DMS153 treated with DMSO at 0.1 percent for 48 hours (cell line): ENCODE measurements at regions not wholly inside any gene's neighbourhood (a gene's known extent, or its start where the extent isn't known, plus 50 kb on each side); places are given as distances from the start of the nearest gene placed in this dataset.

Source experiments
- DNase-seq: peaks from one replicate; lab custom pipeline; 2025; ENCODE audit not compliant: unreplicated experiment; lab: John Stamatoyannopoulos, UW

GRCh38 chr18:73261243-73261642 is 393.5 kb upstream of the NETO1 start:
- no peak for DNase-seq

GRCh38 chr18:73258375-73259087 is 390.7 kb upstream of the NETO1 start:
- DNase-seq = no peak

GRCh38 chr18:73254564-73254963 is 386.8 kb upstream of the NETO1 start:
- no peak for DNase-seq

GRCh38 chr18:73249030-73249429 is 381.2 kb upstream of the NETO1 start:
- DNase-seq = no peak

DNA sequence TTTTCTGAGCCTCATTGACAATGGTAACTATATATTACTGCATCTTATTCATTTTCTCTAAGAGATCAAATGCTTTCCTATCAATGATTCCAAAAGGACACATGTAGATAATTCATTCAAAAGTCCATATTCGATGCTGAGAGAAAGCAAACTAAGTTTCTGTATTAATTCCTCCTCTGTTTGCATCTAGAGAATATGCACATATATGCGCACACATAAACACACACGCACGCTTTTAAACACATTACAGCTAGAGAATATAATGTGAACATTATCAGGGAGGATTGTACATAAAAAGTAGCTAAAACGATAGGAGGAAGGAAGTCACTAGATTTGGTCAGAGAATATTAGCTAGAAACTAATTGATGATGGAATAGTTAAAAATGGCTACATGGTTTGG is 379.0 kb upstream of the NETO1 start:
- no peak for DNase-seq

DNA sequence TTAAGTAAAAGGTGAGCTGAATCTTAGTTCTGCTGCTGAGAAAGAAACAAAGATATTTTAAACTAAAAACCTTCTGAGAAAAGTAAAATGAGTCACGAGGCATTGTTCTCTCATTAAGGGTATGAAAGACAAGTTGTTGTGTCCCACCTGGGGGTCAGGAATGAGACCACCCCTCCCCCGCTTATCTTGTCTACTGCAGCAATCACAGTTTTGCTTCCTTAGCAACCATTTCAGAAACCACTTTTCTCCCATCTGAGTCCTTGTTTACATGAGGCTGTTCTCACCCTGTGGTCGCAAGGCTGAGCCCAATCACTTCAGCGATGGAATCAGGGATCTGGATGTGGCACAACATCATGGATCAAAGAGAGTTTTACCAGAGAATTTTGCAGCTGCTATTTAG is 377.6 kb upstream of the NETO1 start:
- DNase-seq = no peak

- DNase-seq = no peak
These were observed 376.6 kb upstream of the NETO1 start for GRCh38 chr18:73244401-73244800.

DNA sequence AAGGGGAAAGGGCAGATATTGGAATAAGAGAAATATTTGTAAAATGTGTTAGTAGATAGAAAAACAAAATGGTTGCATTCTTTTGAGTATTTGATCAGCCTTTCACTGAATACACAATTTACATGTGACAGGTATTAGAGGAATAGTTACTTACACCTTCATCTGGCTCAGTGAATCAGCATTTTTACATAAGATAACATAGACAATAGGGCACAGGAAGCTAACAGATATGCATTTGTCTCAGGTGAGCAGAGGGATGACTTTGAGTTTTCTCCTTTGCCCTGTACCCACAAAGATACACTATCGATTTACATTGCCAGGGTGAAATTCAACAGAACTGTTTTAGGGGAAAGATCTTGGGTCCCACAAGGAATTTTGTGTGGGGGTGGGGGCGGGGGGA is 373.1 kb upstream of the NETO1 start:
- DNase-seq = no peak

DNA sequence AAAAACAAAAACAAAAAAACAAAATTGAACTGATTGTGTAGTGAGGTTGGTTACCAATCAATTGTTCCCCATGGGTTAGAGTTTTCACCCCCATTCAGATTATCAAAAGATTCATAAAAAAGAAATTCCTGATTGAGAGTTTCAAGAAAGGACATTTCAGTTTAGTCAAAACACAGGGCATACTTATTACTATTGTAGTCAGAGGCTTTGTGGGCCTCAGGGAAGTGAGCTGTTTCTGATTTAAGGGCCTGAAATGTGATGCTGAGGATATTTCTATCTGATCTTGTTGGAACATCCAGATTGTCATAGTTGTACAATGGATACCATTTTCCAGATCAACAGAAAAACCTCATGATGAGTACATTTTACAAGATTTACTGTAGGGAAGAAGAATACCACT is 368.1 kb upstream of the NETO1 start:
- DNase-seq = no peak

DNA sequence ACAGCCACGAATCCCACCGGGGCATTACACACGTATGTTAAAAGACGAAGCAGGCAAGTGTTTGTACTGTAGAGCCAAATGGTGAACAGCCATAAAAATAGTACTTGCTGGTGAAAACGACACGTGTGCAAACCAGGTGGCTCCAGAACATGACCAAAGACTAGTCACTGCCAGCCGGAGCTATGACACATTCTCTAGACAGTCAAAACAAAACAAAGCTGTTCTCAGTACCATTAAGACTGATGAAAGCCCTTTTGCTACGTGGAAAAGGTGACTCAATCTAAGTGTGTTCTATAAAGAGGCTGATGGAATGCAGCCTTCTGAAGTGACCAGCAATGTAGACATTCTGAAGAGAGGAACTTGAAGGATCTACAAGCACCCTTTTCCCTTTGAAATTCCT is 367.7 kb upstream of the NETO1 start:
- DNase-seq = no peak

- DNase-seq = no peak
These were observed 365.1 kb upstream of the NETO1 start for GRCh38 chr18:73232933-73233332.

DNA sequence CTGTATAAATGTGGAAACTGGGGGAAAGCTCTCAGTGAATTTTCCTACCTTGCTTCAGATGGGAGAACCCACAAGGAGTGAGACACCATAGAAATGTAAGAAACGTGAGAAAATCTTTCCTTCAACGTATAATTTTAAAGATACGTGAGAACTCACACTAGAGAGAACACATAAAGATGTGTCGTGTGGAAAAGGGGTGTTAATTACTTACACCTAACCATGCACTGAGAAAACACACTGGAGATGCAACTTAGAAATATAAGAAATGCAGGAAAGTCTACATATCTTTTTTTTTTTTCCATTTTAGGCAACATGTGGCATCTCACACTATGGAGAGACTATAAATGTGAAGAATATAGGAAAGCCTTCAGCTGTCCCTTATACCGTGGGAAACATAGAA is 352.9 kb upstream of the NETO1 start:
- DNase-seq = no peak

- DNase-seq = no peak
These were observed 350.5 kb upstream of the NETO1 start for GRCh38 chr18:73218293-73218692.

- no peak for DNase-seq
These were observed 347.2 kb upstream of the NETO1 start for GRCh38 chr18:73214970-73215369.

GRCh38 chr18:73212442-73212841 is 344.7 kb upstream of the NETO1 start:
- no peak for DNase-seq

DNA sequence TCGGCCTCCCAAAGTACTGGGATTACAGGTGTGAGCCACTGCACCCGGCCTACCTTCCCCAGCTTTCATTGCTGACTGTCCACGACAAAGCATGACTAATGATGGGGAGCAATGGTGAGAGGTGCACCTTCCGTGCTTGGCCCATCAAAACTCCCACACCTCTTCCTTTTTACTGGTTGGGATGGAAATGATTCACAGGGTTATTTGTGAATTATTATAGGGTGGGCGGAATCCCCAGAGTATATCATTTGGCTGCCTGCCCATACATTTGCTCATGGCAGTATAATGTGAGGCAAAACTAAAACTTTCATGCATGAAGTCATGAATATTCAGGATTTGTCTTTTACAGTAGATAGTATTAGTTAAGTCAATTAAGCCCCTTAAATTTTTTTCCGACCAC is 334.2 kb upstream of the NETO1 start:
- DNase-seq = no peak

DNA sequence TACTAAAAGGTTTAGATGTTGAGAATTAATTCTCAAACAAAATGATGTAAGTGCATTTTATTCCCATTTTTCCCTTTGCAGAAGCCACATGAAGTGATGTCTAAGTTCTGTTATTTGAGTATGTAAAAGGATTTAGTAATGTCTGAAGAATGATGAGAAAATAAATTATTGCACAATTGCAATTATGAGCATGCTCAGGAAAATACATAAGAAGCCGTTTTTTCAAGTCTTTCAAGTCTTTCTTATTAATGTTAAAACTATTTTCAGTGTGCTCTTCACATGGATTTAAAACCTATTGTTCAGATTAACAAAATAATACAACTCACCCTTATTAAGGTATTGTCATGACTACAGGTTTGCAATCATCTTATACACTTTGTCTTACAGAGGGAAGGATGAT is 331.4 kb upstream of the NETO1 start:
- DNase-seq = no peak

GRCh38 chr18:73189718-73190117 is 321.9 kb upstream of the NETO1 start:
- no peak for DNase-seq

- DNase-seq = no peak
These were observed 300.4 kb upstream of the NETO1 start for GRCh38 chr18:73168236-73168635.

- no peak for DNase-seq
These were observed 296.6 kb upstream of the NETO1 start for GRCh38 chr18:73164430-73164829.

GRCh38 chr18:73163236-73163635 is 295.4 kb upstream of the NETO1 start:
- DNase-seq = no peak

GRCh38 chr18:73156117-73156516 is 288.3 kb upstream of the NETO1 start:
- DNase-seq = no peak

- no peak for DNase-seq
These were observed 285.5 kb upstream of the NETO1 start for GRCh38 chr18:73153271-73153670.
